ENCODE measurements at regions not wholly inside any gene's neighbourhood (a gene's known extent, or its start where the extent isn't known, plus 50 kb on each side); places are given as distances from the start of the nearest gene placed in this dataset.

DNA sequence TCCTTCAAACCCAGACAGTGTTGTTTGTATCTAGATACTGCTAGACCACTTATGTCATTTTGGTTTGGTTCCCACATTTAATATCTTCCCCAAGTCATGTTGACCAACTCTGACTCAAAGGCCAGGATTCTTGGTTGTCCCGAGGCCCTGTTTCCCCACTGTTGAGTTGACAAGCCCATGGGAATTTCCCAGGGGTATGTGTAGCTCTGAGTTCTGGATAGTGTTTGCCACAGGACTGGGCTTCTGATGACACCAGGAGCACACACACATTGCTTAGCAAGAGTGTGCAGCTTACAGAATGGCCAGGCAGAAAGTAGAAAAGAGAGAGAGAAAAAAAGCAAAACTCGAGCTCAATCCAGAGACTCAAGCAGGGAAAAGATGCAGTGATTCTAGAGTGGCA lies 214.4 kb downstream of the NXNL2 start:
- Histone ChIP-seq H3K27ac (ENCODE audit: insufficient read depth, low read depth, low read length) (no peak overlapping the region), H3K9me1 (replicated peaks; ENCODE audit: control insufficient read depth, extremely low read depth, insufficient read depth, low read length) (no peaks in the 10 kb centered on the region), H3K9ac (replicated peaks; ENCODE audit: extremely low read depth, insufficient read depth, low read length) (no peak overlapping the region), H4K20me1 (replicated peaks; ENCODE audit: control insufficient read depth, extremely low read depth, insufficient read depth, low read length) (no peaks in the 10 kb centered on the region), H2AFZ (ENCODE audit: low read depth, low read length) (no peak overlapping the region), H3K27me3 (ENCODE audit: control insufficient read depth in 2 of 2, insufficient read depth in 2 of 2, low read length in 2 of 2) (no peaks in the 10 kb centered on the region), H3K36me3 (ENCODE audit: control insufficient read depth in 2 of 2, extremely low read depth in 1 of 2, insufficient read depth in 2 of 2, low read length in 2 of 2) (no peaks in the 10 kb centered on the region), H3K4me2 (ENCODE audit: insufficient read depth, low read length) (no peak overlapping the region), H3K79me2 (ENCODE audit: control insufficient read depth, insufficient read depth, low read length) (no peaks in the 10 kb centered on the region), H3K4me3 (replicated peaks in 1 of 3; ENCODE audit: insufficient read depth in 1 of 3, low read depth in 1 of 3, low read length in 3 of 3) (no peak overlapping the region), H3K9me3 (replicated peaks; ENCODE audit: control insufficient read depth, insufficient read depth, low read length) (no peaks in the 10 kb centered on the region), H3K4me1 (ENCODE audit: control insufficient read depth, extremely low read depth, insufficient read depth, low read length) (peaks cover 10% of the 10 kb centered on the region)
- CTCF ChIA-PET: no interaction called here
- no TSS peak for BruUV-seq (replicated peaks)
- FAIRE-seq (no peak), DNase-seq (ENCODE audit: low read depth, low spot score) (no peak)
- dilution Hi-C loops (cut with MboI; ENCODE audit: extremely low pct_ligation_motif_present, low sequenced_read_pairs) (no loop called here), intact Hi-C loops (cut with micrococcal nuclease) (no loop called here)
- POLR2A ChIA-PET: no interaction called here
- TF ChIP-seq, protein P1, sequence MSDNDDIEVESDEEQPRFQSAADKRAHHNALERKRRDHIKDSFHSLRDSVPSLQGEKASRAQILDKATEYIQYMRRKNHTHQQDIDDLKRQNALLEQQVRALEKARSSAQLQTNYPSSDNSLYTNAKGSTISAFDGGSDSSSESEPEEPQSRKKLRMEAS (IDR thresholded peaks at IDR 0.05; ENCODE audit: insufficient read depth, insufficient read length): no peak
- TF ChIP-seq MYC (IDR thresholded peaks at IDR 0.05; ENCODE audit: low read depth, low read length) (no peak), POLR2A (IDR thresholded peaks at IDR 0.05; ENCODE audit: low read depth, low read length) (no peak), POLR2AphosphoS5 (IDR thresholded peaks at IDR 0.05; ENCODE audit: insufficient read depth, low read depth, low read length) (no peak), GATA2 (IDR thresholded peaks at IDR 0.05; ENCODE audit: insufficient read depth, insufficient read length, low read depth, low read length) (no peak), EZH2 (IDR thresholded peaks at IDR 0.05; ENCODE audit: borderline replicate concordance, low read depth, low read length, severe bottlenecking) (no peak), FOS (IDR thresholded peaks at IDR 0.05; ENCODE audit: borderline replicate concordance, insufficient read depth, low read length) (no peak), JUN (IDR thresholded peaks at IDR 0.05; ENCODE audit: borderline replicate concordance, insufficient read depth, insufficient read length, low read depth) (no peak)
- TF ChIP-seq, protein P2, sequence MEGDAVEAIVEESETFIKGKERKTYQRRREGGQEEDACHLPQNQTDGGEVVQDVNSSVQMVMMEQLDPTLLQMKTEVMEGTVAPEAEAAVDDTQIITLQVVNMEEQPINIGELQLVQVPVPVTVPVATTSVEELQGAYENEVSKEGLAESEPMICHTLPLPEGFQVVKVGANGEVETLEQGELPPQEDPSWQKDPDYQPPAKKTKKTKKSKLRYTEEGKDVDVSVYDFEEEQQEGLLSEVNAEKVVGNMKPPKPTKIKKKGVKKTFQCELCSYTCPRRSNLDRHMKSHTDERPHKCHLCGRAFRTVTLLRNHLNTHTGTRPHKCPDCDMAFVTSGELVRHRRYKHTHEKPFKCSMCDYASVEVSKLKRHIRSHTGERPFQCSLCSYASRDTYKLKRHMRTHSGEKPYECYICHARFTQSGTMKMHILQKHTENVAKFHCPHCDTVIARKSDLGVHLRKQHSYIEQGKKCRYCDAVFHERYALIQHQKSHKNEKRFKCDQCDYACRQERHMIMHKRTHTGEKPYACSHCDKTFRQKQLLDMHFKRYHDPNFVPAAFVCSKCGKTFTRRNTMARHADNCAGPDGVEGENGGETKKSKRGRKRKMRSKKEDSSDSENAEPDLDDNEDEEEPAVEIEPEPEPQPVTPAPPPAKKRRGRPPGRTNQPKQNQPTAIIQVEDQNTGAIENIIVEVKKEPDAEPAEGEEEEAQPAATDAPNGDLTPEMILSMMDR (IDR thresholded peaks at IDR 0.05; ENCODE audit: extremely low read depth in 1 of 2, insufficient read depth in 1 of 2, low read depth in 1 of 2, low read length in 2 of 2): no peak

All from endothelial cell of umbilical vein (primary cell).